Psoas muscle (tissue), 7 donors: ENCODE measurements at regions not wholly inside any gene's neighbourhood (a gene's known extent, or its start where the extent isn't known, plus 50 kb on each side); places are given as distances from the start of the nearest gene placed in this dataset.

ENCODE experiments used
- ATAC-seq, 4 donors: fragments of 200-7000 bp; cut with Tn5 transposase; one replicate each; pipeline ENCODE4 v1.9.1; 2020; ENCODE audit warnings: moderate library complexity in 3 of 4, mild to moderate bottlenecking in 2 of 4
- DNase-seq, 2 donors: peaks; one replicate each; pipeline ENCODE4 v3.0.0-alpha.2; 2020
- H3K27ac ChIP-seq: fragments of 200-600 bp; one replicate; pipeline ENCODE4 v1.8.0; 2022
- H3K27me3 ChIP-seq, 3 donors: fragments of 200-600 bp in 1 of 3; one replicate each; pipeline versions ENCODE4 v1.6.1 to v1.8.0; 2013 to 2022; ENCODE audit warnings: low read length in 2 of 3, mild to moderate bottlenecking in 2 of 3, moderate library complexity in 1 of 3; ENCODE audit not compliant: insufficient read depth in 3 of 3
- H3K36me3 ChIP-seq, 2 donors: fragments of 200-600 bp in 1 of 2; one replicate each; pipeline versions ENCODE4 v1.6.1 to v1.8.0; 2013 to 2022; ENCODE audit warnings: low read depth in 1 of 2, mild to moderate bottlenecking in 1 of 2, moderate library complexity in 1 of 2; ENCODE audit not compliant: insufficient read depth in 1 of 2
- H3K4me1 ChIP-seq: fragments of 200-600 bp; one replicate; pipeline ENCODE4 v1.8.0; 2022
- H3K4me3 ChIP-seq: fragments of 200-600 bp; one replicate; pipeline ENCODE4 v1.8.0; 2022; ENCODE audit warnings: mild to moderate bottlenecking
- H3K9me3 ChIP-seq: fragments of 200-600 bp; one replicate; pipeline ENCODE4 v1.8.0; 2022
- CTCF ChIP-seq: fragments of 200-600 bp; IDR thresholded peaks from one replicate; pipeline ENCODE4 v1.8.0; 2022; ENCODE audit warnings: antibody characterized with exemption
- WGBS, 3 donors: extraction: QIAGEN DNeasy Blood & Tissue Kit; methylation state at CpG; one replicate each; pipeline versions ENCODE4 v1.1.6 to v1.1.7; 2013; 5-methylcytosine and 5-hydroxymethylcytosine counted together
- intact Hi-C, 2 donors: fragments of 100-400 bp; cut with DNase I; formaldehyde crosslinking; loops; one replicate each; pipeline versions ENCODE4 v1.11.0 to v1.14.2; 2022
- donor health status: healthy with polysubstance abuse.
- donor health status: DM: no; HTN: no; CAD: no; lungs with moderate emphysema.
- donor health status: Bipolar disorder and iron deficiency.
- donor health status: healthy.
- donor health status: DM: yes; HTN: yes; CAD: no.
- donor health status: DM: no; HTN: no; CAD: no.
- donor health status: DM: yes; HTN: yes; CAD: no.

- DNase-seq = no peak
- no peak for ATAC-seq
- peak overlapping the region; percentile 83 for H3K27ac ChIP-seq
- 57 to 66% (median 57%) methylated on average over 19 of the region's 19 CpGs for WGBS, 3 donors
- H3K4me1 ChIP-seq = peaks cover 63% of the 10 kb centered on the region
- no peaks in the 10 kb centered on the region for H3K9me3 ChIP-seq
- intact Hi-C loops = no loop called here
- no peaks in the 10 kb centered on the region for H3K36me3 ChIP-seq
- no peaks in the 10 kb centered on the region for H3K27me3 ChIP-seq
- TF ChIP-seq CTCF = no peak
- peak overlapping the region; percentile 79 for H3K4me3 ChIP-seq
Observed at GRCh38 chr17:77375108-77375916, 234.5 kb downstream of the SEC14L1 start.

GRCh38 chr17:77375917-77376651 lies 235.3 kb downstream of the SEC14L1 start:
- 54 to 72% (median 63%) methylated on average over 20 of the region's 20 CpGs for WGBS, 3 donors
- intact Hi-C loops = no loop called here
- no peaks in the 10 kb centered on the region for H3K9me3 ChIP-seq
- H3K36me3 ChIP-seq = no peaks in the 10 kb centered on the region
- no peak for DNase-seq
- H3K27ac ChIP-seq = no peak overlapping the region
- H3K4me1 ChIP-seq = peaks cover 63% of the 10 kb centered on the region
- no peaks in the 10 kb centered on the region for H3K27me3 ChIP-seq
- ATAC-seq = no peak
- peak overlapping the region; percentile 79 for H3K4me3 ChIP-seq
- TF ChIP-seq CTCF = no peak

- DNase-seq (no peak), ATAC-seq (peak in 1 of 4 donors; percentile 7)
- TF ChIP-seq CTCF = no peak
- Histone ChIP-seq H3K9me3 (no peaks in the 10 kb centered on the region), H3K36me3 (no peaks in the 10 kb centered on the region), H3K27ac (peak overlapping the region; percentile 9), H3K4me3 (no peak overlapping the region), H3K27me3 (no peaks in the 10 kb centered on the region), H3K4me1 (peaks cover 58% of the 10 kb centered on the region)
- WGBS, 3 donors = 55 to 80% (median 59%) methylated on average over 31 of the region's 31 CpGs
- intact Hi-C loops = no loop called here
Observed at GRCh38 chr17:77376795-77377709, 236.3 kb downstream of the SEC14L1 start.

GRCh38 chr17:77377710-77378235 lies 237.0 kb downstream of the SEC14L1 start:
- no peaks in the 10 kb centered on the region for H3K27me3 ChIP-seq
- no peak overlapping the region for H3K4me3 ChIP-seq
- peaks cover 58% of the 10 kb centered on the region for H3K4me1 ChIP-seq
- H3K27ac ChIP-seq = peak overlapping the region; percentile 9
- intact Hi-C loops = no loop called here
- H3K9me3 ChIP-seq = no peaks in the 10 kb centered on the region
- no peaks in the 10 kb centered on the region for H3K36me3 ChIP-seq
- DNase-seq = no peak
- WGBS, 3 donors = 67 to 87% (median 74%) methylated on average over 11 of the region's 11 CpGs
- no peak for TF ChIP-seq CTCF
- no peak for ATAC-seq
